Uterus (tissue), 3 donors: ENCODE measurements at regions not wholly inside any gene's neighbourhood (a gene's known extent, or its start where the extent isn't known, plus 50 kb on each side); places are given as distances from the start of the nearest gene placed in this dataset.

ENCODE experiments used
- DNase-seq, 2 donors: peaks; one replicate each; pipeline ENCODE4 v3.0.0-alpha.2; 2019 to 2020
- H3K27ac ChIP-seq, 2 donors: fragments of 200-600 bp; sonication (generic); 1 replicate in 1 of 2; 2 replicates in 1 of 2; pipeline ENCODE4 v1.5.1; 2016 to 2018
- H3K27me3 ChIP-seq, 2 donors: fragments of 200-600 bp; sonication (generic); one replicate each; pipeline ENCODE4 v1.5.1; 2018 to 2019; ENCODE audit warnings: control low read depth in 1 of 2
- H3K36me3 ChIP-seq, 2 donors: fragments of 200-600 bp; sonication (generic); one replicate each; pipeline ENCODE4 v1.5.1; 2019; ENCODE audit warnings: control low read depth in 1 of 2
- H3K4me1 ChIP-seq, 2 donors: fragments of 200-600 bp; sonication (generic); one replicate each; pipeline ENCODE4 v1.5.1; 2018 to 2019; ENCODE audit warnings: control low read depth in 1 of 2
- H3K4me3 ChIP-seq, 2 donors: fragments of 200-600 bp; sonication (generic); 1 replicate in 1 of 2; 2 replicates in 1 of 2; pipeline ENCODE4 v1.5.1; 2018 to 2019; ENCODE audit warnings: mild to moderate bottlenecking in 1 of 2
- H3K9me3 ChIP-seq, 2 donors: fragments of 200-600 bp; sonication (generic); one replicate each; pipeline ENCODE4 v1.5.1; 2019; ENCODE audit warnings: control low read depth in 1 of 2
- CTCF ChIP-seq, 4 experiments: fragments of 200-600 bp in 2 of 4; fragments of 450-650 bp in 2 of 4; sonication (generic) in 2 of 4; IDR thresholded peaks; one replicate each; pipeline ENCODE4 v1.5.1; 2016 to 2019; ENCODE audit warnings: antibody characterized with exemption in 4 of 4, mild to moderate bottlenecking in 2 of 4, moderate library complexity in 1 of 4
- POLR2A ChIP-seq, 2 donors: fragments of 450-650 bp; IDR thresholded peaks; one replicate each; pipeline ENCODE4 v1.6.1; 2016; ENCODE audit warnings: antibody characterized with exemption in 2 of 2, mild to moderate bottlenecking in 1 of 2, moderate library complexity in 1 of 2
- intact Hi-C: fragments of 100-400 bp; cut with DNase I; formaldehyde crosslinking; loops from one replicate; pipeline ENCODE4 v1.15.1; 2023; ENCODE audit warnings: low total_unique reads
- donor health status: DM: yes; HTN: yes; CAD: no.

- no peak overlapping the region for H3K27ac ChIP-seq
- H3K27me3 ChIP-seq: no peaks in the 10 kb centered on the region
- TF ChIP-seq POLR2A (IDR thresholded peaks at IDR 0.05) (no peak), CTCF (IDR thresholded peaks at IDR 0.05) (no peak)
- H3K4me3 ChIP-seq: no peak overlapping the region
- no peaks in the 10 kb centered on the region for H3K4me1 ChIP-seq
- intact Hi-C loops: no loop called here
- H3K9me3 ChIP-seq: no peaks in the 10 kb centered on the region
- no peaks in the 10 kb centered on the region for H3K36me3 ChIP-seq
- no peak for DNase-seq
Observed at GRCh38 chr15:69903470-69904469, 193.9 kb downstream of the TLE3 start.

GRCh38 chr15:69906256-69907185 lies 191.2 kb downstream of the TLE3 start:
- no peaks in the 10 kb centered on the region for H3K27me3 ChIP-seq
- H3K27ac ChIP-seq: no peak overlapping the region
- no peaks in the 10 kb centered on the region for H3K36me3 ChIP-seq
- H3K4me3 ChIP-seq: no peak overlapping the region
- TF ChIP-seq POLR2A (IDR thresholded peaks at IDR 0.05): no peak
- no peak for TF ChIP-seq CTCF (IDR thresholded peaks at IDR 0.05)
- intact Hi-C loops: no loop called here
- H3K4me1 ChIP-seq: no peaks in the 10 kb centered on the region
- no peaks in the 10 kb centered on the region for H3K9me3 ChIP-seq
- no peak for DNase-seq

- no peak for DNase-seq
- TF ChIP-seq POLR2A (IDR thresholded peaks at IDR 0.05) (no peak), CTCF (IDR thresholded peaks at IDR 0.05) (no peak)
- Histone ChIP-seq H3K9me3 (no peaks in the 10 kb centered on the region), H3K27me3 (no peaks in the 10 kb centered on the region), H3K4me1 (no peaks in the 10 kb centered on the region), H3K36me3 (no peaks in the 10 kb centered on the region), H3K4me3 (no peak overlapping the region), H3K27ac (no peak overlapping the region)
- intact Hi-C loops: no loop called here
Observed at GRCh38 chr15:69908060-69908459, 189.7 kb downstream of the TLE3 start.

- H3K27ac ChIP-seq: no peak overlapping the region
- no peak overlapping the region for H3K4me3 ChIP-seq
- no peaks in the 10 kb centered on the region for H3K27me3 ChIP-seq
- no peak for TF ChIP-seq CTCF (IDR thresholded peaks at IDR 0.05)
- TF ChIP-seq POLR2A (IDR thresholded peaks at IDR 0.05): no peak
- H3K9me3 ChIP-seq: no peaks in the 10 kb centered on the region
- H3K36me3 ChIP-seq: no peaks in the 10 kb centered on the region
- DNase-seq: no peak
- intact Hi-C loops: no loop called here
- H3K4me1 ChIP-seq: no peaks in the 10 kb centered on the region
Observed at GRCh38 chr15:69908590-69909420, 188.9 kb downstream of the TLE3 start.
